GM10266 (cell line): ENCODE measurements at regions not wholly inside any gene's neighbourhood (a gene's known extent, or its start where the extent isn't known, plus 50 kb on each side); places are given as distances from the start of the nearest gene placed in this dataset.

ENCODE experiments used
- DNase-seq: peaks from one replicate; pipeline ENCODE4 v3.0.0; 2012; ENCODE audit errors: extremely low spot score
- TF ChIP-seq, protein P1 (sequence below): IDR thresholded peaks from 2 replicates; pipeline ENCODE4 v1.5.1; 2012; ENCODE audit warnings: mild to moderate bottlenecking, low read depth; ENCODE audit not compliant: control insufficient read depth, insufficient read depth; ENCODE audit errors: missing control alignments

DNA sequence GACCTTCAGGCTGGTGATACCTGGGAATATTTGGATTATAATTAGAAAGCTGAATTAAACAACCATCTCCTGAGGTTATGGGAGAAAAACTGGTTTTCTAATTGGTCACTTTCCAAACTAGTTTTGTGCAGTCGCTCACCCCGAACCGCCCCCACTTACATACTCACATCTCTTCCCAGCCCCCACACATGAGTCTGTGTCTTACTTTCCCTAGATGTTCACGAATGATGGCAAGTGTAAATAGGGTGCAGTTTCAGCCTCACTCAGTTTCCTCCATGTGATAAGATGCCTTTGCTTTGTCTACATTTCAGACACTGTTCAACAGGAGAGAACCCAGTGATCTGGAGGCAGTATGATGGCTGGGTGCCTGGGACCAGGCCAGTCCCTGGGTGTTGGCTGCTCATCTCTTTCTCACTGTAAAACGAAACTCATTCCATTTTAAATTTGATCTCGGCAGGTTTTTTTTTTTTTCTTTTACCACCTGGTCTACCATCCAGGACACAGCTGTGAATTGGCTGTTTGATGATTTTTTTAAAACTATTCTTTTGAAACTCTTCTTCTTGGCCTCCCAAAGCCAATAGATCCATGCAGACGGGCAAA lies 164.3 kb upstream of the RAB4A start:
- TF ChIP-seq, protein P1, sequence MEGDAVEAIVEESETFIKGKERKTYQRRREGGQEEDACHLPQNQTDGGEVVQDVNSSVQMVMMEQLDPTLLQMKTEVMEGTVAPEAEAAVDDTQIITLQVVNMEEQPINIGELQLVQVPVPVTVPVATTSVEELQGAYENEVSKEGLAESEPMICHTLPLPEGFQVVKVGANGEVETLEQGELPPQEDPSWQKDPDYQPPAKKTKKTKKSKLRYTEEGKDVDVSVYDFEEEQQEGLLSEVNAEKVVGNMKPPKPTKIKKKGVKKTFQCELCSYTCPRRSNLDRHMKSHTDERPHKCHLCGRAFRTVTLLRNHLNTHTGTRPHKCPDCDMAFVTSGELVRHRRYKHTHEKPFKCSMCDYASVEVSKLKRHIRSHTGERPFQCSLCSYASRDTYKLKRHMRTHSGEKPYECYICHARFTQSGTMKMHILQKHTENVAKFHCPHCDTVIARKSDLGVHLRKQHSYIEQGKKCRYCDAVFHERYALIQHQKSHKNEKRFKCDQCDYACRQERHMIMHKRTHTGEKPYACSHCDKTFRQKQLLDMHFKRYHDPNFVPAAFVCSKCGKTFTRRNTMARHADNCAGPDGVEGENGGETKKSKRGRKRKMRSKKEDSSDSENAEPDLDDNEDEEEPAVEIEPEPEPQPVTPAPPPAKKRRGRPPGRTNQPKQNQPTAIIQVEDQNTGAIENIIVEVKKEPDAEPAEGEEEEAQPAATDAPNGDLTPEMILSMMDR = no peak
- no peak for DNase-seq

DNA sequence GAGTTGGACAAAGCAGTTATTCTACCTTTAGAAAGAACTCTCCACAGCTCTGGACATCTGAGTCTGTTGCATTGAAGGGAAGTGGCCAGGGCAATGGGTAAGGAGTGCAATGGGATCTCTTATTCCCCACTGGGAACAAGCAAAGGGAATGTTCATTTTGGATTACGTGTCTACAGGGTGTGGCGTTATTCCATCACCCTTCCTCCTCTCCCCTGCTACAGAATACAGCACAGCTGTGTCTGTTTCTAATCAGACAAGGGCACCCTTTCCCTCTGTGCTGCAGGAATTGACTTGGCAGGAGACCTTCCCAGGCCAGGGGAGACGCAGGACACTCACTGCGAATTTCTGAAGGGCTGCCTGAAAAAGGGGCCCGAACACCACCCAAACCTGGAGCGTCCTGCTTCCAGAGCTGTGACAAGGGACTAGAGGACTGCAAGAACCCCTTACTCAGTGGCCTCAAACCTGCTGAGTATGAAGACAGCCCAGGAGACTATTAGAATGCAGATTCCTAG lies 163.6 kb upstream of the RAB4A start:
- no peak for DNase-seq
- TF ChIP-seq, protein P1 = no peak

DNA sequence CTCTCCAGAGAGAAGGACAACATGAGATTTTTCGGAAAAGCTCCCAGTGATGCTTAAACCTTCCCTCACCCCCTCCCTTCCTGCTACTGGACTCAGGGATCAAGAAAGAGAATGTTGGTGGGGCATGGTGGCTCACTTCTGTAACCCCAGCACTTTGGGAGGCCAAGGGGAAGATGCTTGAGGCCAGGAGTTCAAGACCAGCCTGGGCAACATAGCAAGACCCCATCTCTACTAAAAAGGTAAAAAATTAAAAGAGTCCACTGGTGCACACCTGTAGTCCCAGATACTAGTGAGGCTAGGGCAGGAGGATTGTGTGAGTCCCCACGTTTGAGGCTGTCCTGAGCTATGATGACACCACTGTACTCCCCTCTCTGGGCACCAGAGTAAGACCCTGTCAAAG lies 162.9 kb upstream of the RAB4A start:
- TF ChIP-seq, protein P1 = no peak
- no peak for DNase-seq

DNA sequence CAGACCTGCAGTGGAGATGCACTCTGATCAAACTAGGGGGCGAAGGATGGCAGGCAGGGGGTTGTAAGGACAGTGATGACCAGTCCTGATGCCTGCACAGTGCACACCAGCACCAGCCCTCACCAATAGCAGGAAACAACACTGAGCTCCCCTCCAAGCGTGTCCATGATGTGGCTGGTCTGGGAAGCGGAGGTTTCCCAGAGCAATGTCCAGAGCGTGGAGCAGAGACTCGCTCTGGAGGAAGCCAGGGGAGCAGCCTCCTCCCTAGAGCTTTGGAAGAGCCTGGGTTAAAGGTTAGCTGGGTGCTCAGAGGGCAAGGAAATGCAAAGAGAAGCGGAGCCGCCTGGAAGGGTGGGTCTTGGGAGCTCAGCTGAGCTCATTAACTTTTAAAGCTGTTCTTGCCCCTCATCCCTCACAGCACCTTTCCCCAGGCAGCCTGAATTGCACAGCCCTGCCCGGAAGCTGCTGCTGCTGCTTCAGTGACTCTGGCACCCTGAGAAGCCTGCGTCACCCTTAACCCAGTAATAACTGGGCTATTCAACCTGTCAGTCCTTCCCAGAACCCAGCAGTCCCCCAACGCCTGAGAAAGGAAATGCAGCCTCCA lies 162.2 kb upstream of the RAB4A start:
- no peak for DNase-seq
- TF ChIP-seq, protein P1 = no peak

DNA sequence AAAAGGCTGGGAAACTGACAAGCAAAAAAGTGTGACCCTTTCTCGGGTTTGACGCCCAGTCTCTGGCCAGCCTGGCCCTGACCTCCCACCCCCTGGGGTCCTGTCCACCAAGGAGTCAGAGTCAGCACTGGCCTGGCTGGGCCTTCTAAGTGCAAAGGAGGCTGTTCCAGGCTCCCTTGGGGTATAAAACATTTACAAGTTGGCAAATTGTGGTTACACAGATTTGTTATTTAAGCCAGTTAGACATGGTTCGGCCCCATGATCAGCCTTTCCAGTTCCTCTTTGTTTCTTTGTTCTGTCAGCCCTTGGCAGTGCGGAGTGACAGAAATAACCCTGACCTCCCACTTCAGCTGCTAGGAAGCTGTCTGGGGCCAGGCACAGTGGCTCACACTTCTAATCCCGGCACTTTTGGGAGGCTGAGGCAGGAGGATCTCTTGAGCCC lies 161.6 kb upstream of the RAB4A start:
- TF ChIP-seq, protein P1 = no peak
- no peak for DNase-seq

DNA sequence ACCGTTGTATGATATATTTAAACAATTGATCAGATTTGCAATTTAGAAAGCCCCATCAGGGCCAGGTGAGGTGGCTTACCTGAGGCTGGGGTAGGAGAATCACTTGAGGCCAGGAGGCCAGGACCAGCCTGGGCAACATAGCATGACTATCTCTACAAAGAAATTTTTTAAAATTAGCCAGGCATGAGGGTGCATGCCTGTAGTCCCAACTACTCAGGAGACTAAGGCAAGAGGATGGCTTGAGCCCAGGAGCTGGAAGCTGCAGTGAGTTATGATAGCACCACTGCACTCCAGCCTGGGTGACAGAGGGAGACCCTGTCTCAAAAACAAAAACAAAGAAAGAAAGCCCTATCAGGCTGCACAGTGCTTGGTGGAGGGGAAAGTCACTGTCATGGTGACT lies 159.9 kb upstream of the RAB4A start:
- no peak for DNase-seq
- TF ChIP-seq, protein P1 = no peak

DNA sequence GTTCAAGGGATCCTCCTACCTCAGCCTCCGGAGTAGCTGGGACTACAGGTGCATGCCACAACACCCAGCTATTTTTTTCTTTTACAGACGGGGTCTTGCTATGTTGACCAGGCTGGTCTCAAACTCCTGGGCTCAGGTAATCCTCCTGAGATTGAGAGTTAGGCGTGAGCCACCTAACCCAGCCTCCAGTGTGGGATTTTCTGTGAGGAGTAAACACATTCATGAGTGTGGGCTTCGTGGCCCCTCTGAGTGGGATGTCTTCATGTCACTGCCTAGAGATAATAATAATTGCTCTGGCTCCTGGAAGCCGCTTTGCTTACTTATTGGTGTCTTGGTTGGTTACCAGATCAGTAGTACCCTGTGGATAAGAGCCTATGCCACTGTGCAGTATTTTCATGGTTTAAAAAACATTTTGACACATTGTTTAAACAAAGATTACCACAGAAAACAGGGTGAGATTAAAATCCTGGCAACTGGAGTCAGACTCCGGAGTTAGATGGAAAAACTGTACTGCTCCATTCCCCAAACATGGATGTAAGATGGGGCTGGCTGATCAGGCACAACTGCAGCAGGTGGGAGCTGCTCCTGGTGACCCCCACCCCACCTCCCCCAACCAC lies 159.1 kb upstream of the RAB4A start:
- TF ChIP-seq, protein P1 = no peak
- DNase-seq = no peak
